B cell (primary cell): ENCODE measurements at regions not wholly inside any gene's neighbourhood (a gene's known extent, or its start where the extent isn't known, plus 50 kb on each side); places are given as distances from the start of the nearest gene placed in this dataset.

Experiments
- ATAC-seq: fragments of 200-7000 bp; cut with Tn5 transposase; one replicate; pipeline ENCODE4 v1.10.0; 2021; ENCODE audit warnings: low read depth, mild to moderate bottlenecking, moderate number of reproducible peaks, moderate library complexity
- CTCF ChIA-PET: fragments of 350-600 bp; sonication (Branson Sonifier 250); formaldehyde crosslinking; loops from one replicate; lab custom pipeline; 2021; ENCODE audit warnings: antibody characterized with exemption, inconsistent platforms; lab: Charles Lee
- POLR2A ChIA-PET: fragments of 350-600 bp; sonication (Branson Sonifier 250); formaldehyde crosslinking; loops from one replicate; lab custom pipeline; 2021; ENCODE audit warnings: antibody characterized with exemption; lab: Charles Lee
- DNase-seq: peaks from one replicate; pipeline ENCODE4 v3.0.0; 2013
- H2AFZ ChIP-seq: 2 replicates; pipeline ENCODE4 v1.6.1; 2012; ENCODE audit warnings: mild to moderate bottlenecking, low read depth, low read length; ENCODE audit not compliant: insufficient read depth, poor library complexity, severe bottlenecking
- H3K27ac ChIP-seq, 2 donors: 1 replicate in 1 of 2; 2 replicates in 1 of 2; pipeline ENCODE4 v1.5.1; 2012 to 2013; ENCODE audit warnings: low read length in 2 of 2, mild to moderate bottlenecking in 2 of 2, moderate library complexity in 1 of 2
- H3K27me3 ChIP-seq, 4 experiments: fragments of 200-600 bp in 1 of 4; sonication (generic) in 1 of 4; replicated peaks in 1 of 4; 1 replicate in 2 of 4; 2 replicates in 2 of 4; pipeline versions ENCODE4 v1.6.1 to v1.7.0; 2013 to 2016; ENCODE audit warnings: low read length in 3 of 4, mild to moderate bottlenecking in 2 of 4, mixed read lengths in 1 of 4, moderate library complexity in 1 of 4; ENCODE audit not compliant: insufficient read depth in 4 of 4, control insufficient read depth in 3 of 4; ENCODE audit errors: control extremely low read depth in 1 of 4
- H3K36me3 ChIP-seq, 2 experiments: replicated peaks in 1 of 2; 1 replicate in 1 of 2; 2 replicates in 1 of 2; pipeline versions ENCODE4 v1.6.1 to v1.7.1; 2013; ENCODE audit warnings: low read length in 1 of 2; ENCODE audit not compliant: insufficient read depth in 2 of 2, control insufficient read depth in 1 of 2; ENCODE audit errors: control extremely low read depth in 1 of 2, extremely low read depth in 1 of 2
- H3K4me1 ChIP-seq, 2 donors: fragments of 200-600 bp in 1 of 2; sonication (generic) in 1 of 2; 1 replicate in 1 of 2; 2 replicates in 1 of 2; pipeline versions ENCODE4 v1.5.1 to v1.6.1; 2013 to 2017; ENCODE audit warnings: low read length in 2 of 2; ENCODE audit not compliant: control insufficient read depth in 2 of 2, insufficient read depth in 2 of 2
- H3K4me2 ChIP-seq: replicated peaks from 2 replicates; pipeline ENCODE3; 2012; ENCODE audit warnings: mild to moderate bottlenecking, low read depth, low read length; ENCODE audit not compliant: poor library complexity, severe bottlenecking
- H3K4me3 ChIP-seq, 5 experiments: fragments of 200-600 bp in 1 of 5; sonication (generic) in 1 of 5; 1 replicate in 3 of 5; 2 replicates in 2 of 5; pipeline versions ENCODE4 v1.5.1 to v1.7.0; 2011 to 2016; ENCODE audit warnings: low read length in 4 of 5, mild to moderate bottlenecking in 4 of 5, low read depth in 2 of 5, control low read depth in 1 of 5, moderate library complexity in 1 of 5; ENCODE audit not compliant: insufficient read depth in 1 of 5; ENCODE audit errors: control extremely low read depth in 1 of 5, extremely low read depth in 1 of 5
- H3K79me2 ChIP-seq: fragments of 200-600 bp; sonication (generic); one replicate; pipeline ENCODE4 v1.6.0; 2016; ENCODE audit warnings: low read length; ENCODE audit not compliant: control insufficient read depth, insufficient read depth
- H3K9ac ChIP-seq: fragments of 200-600 bp; sonication (generic); 2 replicates; pipeline ENCODE4 v1.6.1; 2017; ENCODE audit warnings: mild to moderate bottlenecking, low read length, moderate library complexity
- H3K9me3 ChIP-seq, 3 donors: one replicate each; pipeline versions ENCODE4 v1.6.1 to v1.7.1; 2013; ENCODE audit warnings: low read length in 2 of 3; ENCODE audit not compliant: control insufficient read depth in 2 of 3, insufficient read depth in 1 of 3; ENCODE audit errors: control extremely low read depth in 1 of 3
- H4K20me1 ChIP-seq: 2 replicates; pipeline ENCODE4 v1.6.0; 2012; ENCODE audit warnings: mild to moderate bottlenecking, low read length; ENCODE audit not compliant: insufficient read depth, control insufficient read depth, poor library complexity, severe bottlenecking
- H3K27ac Mint-ChIP-seq: one replicate; pipeline ENCODE4 v1.8.0; 2021; ENCODE audit warnings: mixed read lengths
- H3K27me3 Mint-ChIP-seq: one replicate; pipeline ENCODE4 v1.8.0; 2021; ENCODE audit warnings: mixed read lengths
- H3K4me1 Mint-ChIP-seq: one replicate; pipeline ENCODE4 v1.8.0; 2021; ENCODE audit warnings: mixed read lengths
- H3K4me3 Mint-ChIP-seq: one replicate; pipeline ENCODE4 v1.8.0; 2021; ENCODE audit warnings: mixed read lengths
- H3K9me3 Mint-ChIP-seq: one replicate; pipeline ENCODE4 v1.8.0; 2022; ENCODE audit warnings: mixed read lengths; ENCODE audit not compliant: insufficient read depth
- EZH2 ChIP-seq: IDR thresholded peaks from 2 replicates; pipeline ENCODE4 v1.6.1; 2012; ENCODE audit warnings: borderline replicate concordance, low read depth, mild to moderate bottlenecking, moderate library complexity, low read length; ENCODE audit not compliant: insufficient read depth, poor library complexity, severe bottlenecking
- WGBS: methylation state at CpG from one replicate; pipeline ENCODE4 v1.1.5; 2013; ENCODE audit warnings: missing lambda C conversion rate; ENCODE audit not compliant: insufficient coverage; 5-methylcytosine and 5-hydroxymethylcytosine counted together
- intact Hi-C: fragments of 100-400 bp; cut with micrococcal nuclease; formaldehyde crosslinking; loops from one replicate; pipeline ENCODE4 v1.10.0; 2022
- TF ChIP-seq, protein P1 (sequence below): fragments of 200-600 bp; IDR thresholded peaks from one replicate; pipeline ENCODE4 v1.8.0; 2022; ENCODE audit warnings: antibody characterized with exemption, mild to moderate bottlenecking

DNA sequence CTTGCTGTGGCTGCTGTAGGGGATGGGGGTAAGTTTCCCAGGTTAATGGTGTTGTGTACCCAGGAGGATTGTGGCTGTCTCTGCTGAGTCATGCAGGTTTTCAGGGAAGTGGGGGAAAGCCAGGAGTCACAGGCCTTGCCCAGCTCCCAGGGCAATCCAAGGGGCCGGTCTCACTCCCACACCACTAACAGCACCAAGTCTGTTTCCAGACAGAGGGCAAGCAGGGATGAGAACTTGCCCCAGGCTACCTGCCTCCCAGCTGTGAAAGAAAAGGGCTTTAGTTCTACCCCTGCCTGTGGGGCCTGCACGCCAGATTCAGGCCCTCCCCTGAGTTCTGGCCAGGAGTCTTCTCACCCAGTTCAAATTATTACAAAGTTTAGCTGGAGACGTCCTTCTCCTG is 579.8 kb upstream of the ST8SIA4 start:
- Histone ChIP-seq H2AFZ (no peak overlapping the region), H3K4me2 (no peak overlapping the region), H4K20me1 (no peaks in the 10 kb centered on the region), H3K9me3 (peaks cover 0 to 4% (median 0%) of the 10 kb centered on the region in 3 donors), H3K4me1 (no peaks in the 10 kb centered on the region), H3K27me3 (no peaks in the 10 kb centered on the region), H3K79me2 (no peaks in the 10 kb centered on the region), H3K36me3 (no peaks in the 10 kb centered on the region), H3K4me3 (no peak overlapping the region), H3K27ac (no peak overlapping the region), H3K9ac (no peak overlapping the region)
- no peaks in the 10 kb centered on the region for H3K27me3 Mint-ChIP-seq
- CTCF ChIA-PET: no interaction called here
- 60% methylated on average over 3 of the region's 3 CpGs for WGBS
- no peak for ATAC-seq
- H3K27ac Mint-ChIP-seq: no peak overlapping the region
- intact Hi-C loops: no loop called here
- DNase-seq: no peak
- no peaks in the 10 kb centered on the region for H3K9me3 Mint-ChIP-seq
- no peaks in the 10 kb centered on the region for H3K4me1 Mint-ChIP-seq
- POLR2A ChIA-PET: no interaction called here
- no peak overlapping the region for H3K4me3 Mint-ChIP-seq
- TF ChIP-seq EZH2: no peak
- TF ChIP-seq, protein P1, sequence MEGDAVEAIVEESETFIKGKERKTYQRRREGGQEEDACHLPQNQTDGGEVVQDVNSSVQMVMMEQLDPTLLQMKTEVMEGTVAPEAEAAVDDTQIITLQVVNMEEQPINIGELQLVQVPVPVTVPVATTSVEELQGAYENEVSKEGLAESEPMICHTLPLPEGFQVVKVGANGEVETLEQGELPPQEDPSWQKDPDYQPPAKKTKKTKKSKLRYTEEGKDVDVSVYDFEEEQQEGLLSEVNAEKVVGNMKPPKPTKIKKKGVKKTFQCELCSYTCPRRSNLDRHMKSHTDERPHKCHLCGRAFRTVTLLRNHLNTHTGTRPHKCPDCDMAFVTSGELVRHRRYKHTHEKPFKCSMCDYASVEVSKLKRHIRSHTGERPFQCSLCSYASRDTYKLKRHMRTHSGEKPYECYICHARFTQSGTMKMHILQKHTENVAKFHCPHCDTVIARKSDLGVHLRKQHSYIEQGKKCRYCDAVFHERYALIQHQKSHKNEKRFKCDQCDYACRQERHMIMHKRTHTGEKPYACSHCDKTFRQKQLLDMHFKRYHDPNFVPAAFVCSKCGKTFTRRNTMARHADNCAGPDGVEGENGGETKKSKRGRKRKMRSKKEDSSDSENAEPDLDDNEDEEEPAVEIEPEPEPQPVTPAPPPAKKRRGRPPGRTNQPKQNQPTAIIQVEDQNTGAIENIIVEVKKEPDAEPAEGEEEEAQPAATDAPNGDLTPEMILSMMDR: no peak

DNA sequence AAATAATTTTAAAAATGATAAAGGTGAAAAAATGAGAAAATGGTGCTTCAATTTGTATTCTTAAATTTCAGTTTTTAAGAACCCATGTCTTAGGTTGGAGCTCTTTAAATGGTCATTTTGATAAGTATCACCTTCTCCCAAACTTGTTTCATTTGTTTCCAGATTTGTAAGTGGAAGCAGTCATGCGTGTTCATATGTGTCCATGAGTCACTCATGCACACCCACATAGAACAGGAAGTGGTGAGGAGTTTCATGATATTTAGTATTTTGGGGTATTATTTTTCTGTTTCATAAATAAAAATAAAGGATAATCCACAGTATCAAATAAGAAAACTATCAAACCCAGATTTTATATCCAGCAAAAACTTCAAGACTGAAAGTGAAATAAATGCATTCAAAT is 570.4 kb upstream of the ST8SIA4 start:
- ChIA-PET CTCF (no interaction called here), POLR2A (no interaction called here)
- Histone ChIP-seq H3K9ac (no peak overlapping the region), H3K79me2 (no peaks in the 10 kb centered on the region), H4K20me1 (no peaks in the 10 kb centered on the region), H2AFZ (no peak overlapping the region), H3K27me3 (no peaks in the 10 kb centered on the region), H3K4me3 (no peak overlapping the region), H3K4me2 (no peak overlapping the region), H3K27ac (no peak overlapping the region), H3K9me3 (no peaks in the 10 kb centered on the region), H3K4me1 (no peaks in the 10 kb centered on the region), H3K36me3 (no peaks in the 10 kb centered on the region)
- Mint-ChIP-seq H3K9me3 (no peaks in the 10 kb centered on the region), H3K4me1 (no peaks in the 10 kb centered on the region), H3K27ac (no peak overlapping the region), H3K4me3 (no peak overlapping the region), H3K27me3 (no peaks in the 10 kb centered on the region)
- no CpG with 5 or more reads among the region's 1 CpG for WGBS
- intact Hi-C loops: no loop called here
- no peak for TF ChIP-seq EZH2
- TF ChIP-seq, protein P1: no peak
- DNase-seq (no peak), ATAC-seq (no peak)
